GM23338 (cell line): ENCODE measurements at regions not wholly inside any gene's neighbourhood (a gene's known extent, or its start where the extent isn't known, plus 50 kb on each side); places are given as distances from the start of the nearest gene placed in this dataset.
A peak's percentile ranks its signal among the peaks of the same experiment; 100 is the strongest.

Experiments used
- ATAC-seq: fragments of 200-7000 bp; cut with Tn5 transposase; 3 replicates; pipeline ENCODE4 v1.9.1; 2020
- DNase-seq: peaks from one replicate; pipeline ENCODE4 v3.0.0-alpha.2; 2015; ENCODE audit warnings: low spot score
- H2AFZ ChIP-seq: fragments of 200-600 bp; sonication (generic); 2 replicates; pipeline ENCODE4 v1.8.0; 2016; ENCODE audit warnings: antibody characterized with exemption, mild to moderate bottlenecking, moderate library complexity
- H3F3A ChIP-seq: fragments of 200-600 bp; sonication (generic); replicated peaks from 2 replicates; pipeline ENCODE4 v1.8.0; 2017; ENCODE audit warnings: antibody characterized with exemption, mixed run types, low read depth
- H3K27ac ChIP-seq: fragments of 200-600 bp; sonication (generic); 2 replicates; pipeline ENCODE4 v1.6.1; 2016; ENCODE audit warnings: low read depth
- H3K27me3 ChIP-seq: fragments of 200-600 bp; sonication (generic); 2 replicates; pipeline ENCODE4 v1.8.0; 2016; ENCODE audit warnings: mild to moderate bottlenecking, mixed run types, moderate library complexity; ENCODE audit not compliant: insufficient read depth
- H3K36me3 ChIP-seq: fragments of 200-600 bp; sonication (generic); 2 replicates; pipeline ENCODE4 v1.8.0; 2016; ENCODE audit warnings: mild to moderate bottlenecking; ENCODE audit not compliant: insufficient read depth
- H3K4me1 ChIP-seq: fragments of 200-600 bp; sonication (generic); 2 replicates; pipeline ENCODE4 v1.8.0; 2016; ENCODE audit warnings: mild to moderate bottlenecking, moderate library complexity; ENCODE audit not compliant: insufficient read depth
- H3K4me2 ChIP-seq: fragments of 200-600 bp; sonication (generic); 2 replicates; pipeline ENCODE4 v1.7.1; 2017; ENCODE audit warnings: mixed run types
- H3K4me3 ChIP-seq: fragments of 200-600 bp; sonication (generic); 2 replicates; pipeline ENCODE4 v1.6.1; 2016; ENCODE audit warnings: mixed run types
- H3K79me2 ChIP-seq: fragments of 200-600 bp; sonication (generic); replicated peaks from 2 replicates; pipeline ENCODE4 v1.8.0; 2017; ENCODE audit warnings: mild to moderate bottlenecking; ENCODE audit not compliant: insufficient read depth
- H3K9me2 ChIP-seq: fragments of 200-600 bp; sonication (generic); 2 replicates; pipeline ENCODE4 v1.8.0; 2017; ENCODE audit not compliant: insufficient read depth
- H4K20me1 ChIP-seq: fragments of 200-600 bp; sonication (generic); replicated peaks from 2 replicates; pipeline ENCODE4 v1.8.0; 2017; ENCODE audit warnings: mild to moderate bottlenecking; ENCODE audit not compliant: insufficient read depth
- H3K27ac Mint-ChIP-seq: 2 replicates; pipeline ENCODE4 v1.8.0; 2020; ENCODE audit warnings: inconsistent platforms, mild to moderate bottlenecking, moderate library complexity, mixed read lengths
- H3K27me3 Mint-ChIP-seq: 3 replicates; pipeline ENCODE4 v1.8.0; 2022; ENCODE audit warnings: low read depth, mild to moderate bottlenecking, moderate library complexity, mixed read lengths, inconsistent platforms; ENCODE audit not compliant: insufficient read depth, poor library complexity
- H3K36me3 Mint-ChIP-seq: 3 replicates; pipeline ENCODE4 v1.8.0; 2021; ENCODE audit warnings: low read depth, mild to moderate bottlenecking, inconsistent platforms, moderate library complexity, mixed read lengths
- H3K4me1 Mint-ChIP-seq: 3 replicates; pipeline ENCODE4 v1.8.0; 2020; ENCODE audit warnings: mild to moderate bottlenecking, inconsistent platforms, mixed read lengths
- H3K4me3 Mint-ChIP-seq: 3 replicates; pipeline ENCODE4 v1.8.0; 2021; ENCODE audit warnings: moderate library complexity, mild to moderate bottlenecking, inconsistent platforms, mixed read lengths
- H3K9me3 Mint-ChIP-seq: 3 replicates; pipeline ENCODE4 v1.8.0; 2020; ENCODE audit warnings: moderate library complexity, mild to moderate bottlenecking, inconsistent platforms, mixed read lengths
- CREB1 ChIP-seq: fragments of 250-450 bp; sonication (Bioruptor Pico); IDR thresholded peaks from 2 replicates; pipeline ENCODE4 v1.5.0; 2020; ENCODE audit warnings: low read depth, mild to moderate bottlenecking, moderate library complexity
- ETS1 ChIP-seq: IDR thresholded peaks from 2 replicates; pipeline ENCODE4 v1.6.1; 2016; ENCODE audit warnings: antibody characterized with exemption
- EZH2 ChIP-seq: fragments of 200-600 bp; sonication (generic); IDR thresholded peaks from one replicate; pipeline ENCODE4 v1.8.0; 2017; ENCODE audit warnings: antibody characterized with exemption, mild to moderate bottlenecking, low read depth; ENCODE audit not compliant: unreplicated experiment
- EZH2phosphoT487 ChIP-seq: fragments of 200-600 bp; sonication (generic); IDR thresholded peaks from one replicate; pipeline ENCODE4 v1.8.1; 2018; ENCODE audit warnings: antibody characterized with exemption; ENCODE audit not compliant: unreplicated experiment
- NANOG ChIP-seq: IDR thresholded peaks from 2 replicates; pipeline ENCODE4 v1.6.1; 2016; ENCODE audit warnings: antibody characterized with exemption, borderline replicate concordance
- REST ChIP-seq: IDR thresholded peaks from one replicate; pipeline ENCODE4 v1.6.1; 2018; ENCODE audit warnings: antibody characterized with exemption; ENCODE audit not compliant: unreplicated experiment
- STAT1 ChIP-seq: IDR thresholded peaks from one replicate; pipeline ENCODE4 v1.6.1; 2016; ENCODE audit warnings: antibody characterized with exemption; ENCODE audit not compliant: unreplicated experiment
- ZNF331 ChIP-seq: fragments of 250-450 bp; sonication (Bioruptor Pico); IDR thresholded peaks from 2 replicates; pipeline ENCODE4 v1.5.0; 2020; ENCODE audit warnings: low read depth, mild to moderate bottlenecking, moderate library complexity
- TF ChIP-seq, protein P1 (sequence below): fragments of 250-450 bp; sonication (Bioruptor Pico); IDR thresholded peaks from 2 replicates; pipeline ENCODE4 v1.5.0; 2020; ENCODE audit warnings: mild to moderate bottlenecking, moderate library complexity

DNA sequence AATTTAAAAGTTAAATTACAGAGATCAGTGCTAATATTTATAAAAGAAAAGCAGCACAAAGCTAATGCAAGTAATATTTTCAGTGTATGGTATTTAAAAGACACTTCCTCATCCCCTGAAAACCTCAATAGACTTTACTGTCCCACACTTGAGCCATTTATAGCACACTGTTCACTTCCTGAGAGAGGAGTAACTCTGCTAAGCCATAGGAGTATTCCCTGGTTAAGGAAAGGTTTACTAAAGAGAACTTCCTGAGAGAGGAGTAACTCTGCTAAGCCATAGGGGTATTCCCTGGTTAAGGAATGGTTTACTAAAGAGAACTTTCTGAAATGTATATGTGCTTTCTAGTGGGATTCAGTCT is 159.4 kb downstream of the NHLRC3 start:
- Mint-ChIP-seq H3K9me3 (no peaks in the 10 kb centered on the region), H3K4me3 (no peak overlapping the region), H3K27ac (no peak overlapping the region), H3K36me3 (no peaks in the 10 kb centered on the region), H3K4me1 (peaks cover 8% of the 10 kb centered on the region; the same call in 2 of the 3 replicates), H3K27me3 (no peaks in the 10 kb centered on the region)
- no peaks in the 10 kb centered on the region for H3K36me3 ChIP-seq
- H3K4me2 ChIP-seq: no peak overlapping the region
- ATAC-seq: no peak
- no peaks in the 10 kb centered on the region for H3K79me2 ChIP-seq
- H3F3A ChIP-seq: no peaks in the 10 kb centered on the region
- DNase-seq: no peak
- no peaks in the 10 kb centered on the region for H3K4me1 ChIP-seq
- H3K27ac ChIP-seq: no peak overlapping the region
- no peaks in the 10 kb centered on the region for H4K20me1 ChIP-seq
- H3K27me3 ChIP-seq: no peaks in the 10 kb centered on the region
- TF ChIP-seq ZNF331 (CRISPR knock-in tag) (no peak), EZH2phosphoT487 (no peak), EZH2 (no peak)
- TF ChIP-seq, protein P1, sequence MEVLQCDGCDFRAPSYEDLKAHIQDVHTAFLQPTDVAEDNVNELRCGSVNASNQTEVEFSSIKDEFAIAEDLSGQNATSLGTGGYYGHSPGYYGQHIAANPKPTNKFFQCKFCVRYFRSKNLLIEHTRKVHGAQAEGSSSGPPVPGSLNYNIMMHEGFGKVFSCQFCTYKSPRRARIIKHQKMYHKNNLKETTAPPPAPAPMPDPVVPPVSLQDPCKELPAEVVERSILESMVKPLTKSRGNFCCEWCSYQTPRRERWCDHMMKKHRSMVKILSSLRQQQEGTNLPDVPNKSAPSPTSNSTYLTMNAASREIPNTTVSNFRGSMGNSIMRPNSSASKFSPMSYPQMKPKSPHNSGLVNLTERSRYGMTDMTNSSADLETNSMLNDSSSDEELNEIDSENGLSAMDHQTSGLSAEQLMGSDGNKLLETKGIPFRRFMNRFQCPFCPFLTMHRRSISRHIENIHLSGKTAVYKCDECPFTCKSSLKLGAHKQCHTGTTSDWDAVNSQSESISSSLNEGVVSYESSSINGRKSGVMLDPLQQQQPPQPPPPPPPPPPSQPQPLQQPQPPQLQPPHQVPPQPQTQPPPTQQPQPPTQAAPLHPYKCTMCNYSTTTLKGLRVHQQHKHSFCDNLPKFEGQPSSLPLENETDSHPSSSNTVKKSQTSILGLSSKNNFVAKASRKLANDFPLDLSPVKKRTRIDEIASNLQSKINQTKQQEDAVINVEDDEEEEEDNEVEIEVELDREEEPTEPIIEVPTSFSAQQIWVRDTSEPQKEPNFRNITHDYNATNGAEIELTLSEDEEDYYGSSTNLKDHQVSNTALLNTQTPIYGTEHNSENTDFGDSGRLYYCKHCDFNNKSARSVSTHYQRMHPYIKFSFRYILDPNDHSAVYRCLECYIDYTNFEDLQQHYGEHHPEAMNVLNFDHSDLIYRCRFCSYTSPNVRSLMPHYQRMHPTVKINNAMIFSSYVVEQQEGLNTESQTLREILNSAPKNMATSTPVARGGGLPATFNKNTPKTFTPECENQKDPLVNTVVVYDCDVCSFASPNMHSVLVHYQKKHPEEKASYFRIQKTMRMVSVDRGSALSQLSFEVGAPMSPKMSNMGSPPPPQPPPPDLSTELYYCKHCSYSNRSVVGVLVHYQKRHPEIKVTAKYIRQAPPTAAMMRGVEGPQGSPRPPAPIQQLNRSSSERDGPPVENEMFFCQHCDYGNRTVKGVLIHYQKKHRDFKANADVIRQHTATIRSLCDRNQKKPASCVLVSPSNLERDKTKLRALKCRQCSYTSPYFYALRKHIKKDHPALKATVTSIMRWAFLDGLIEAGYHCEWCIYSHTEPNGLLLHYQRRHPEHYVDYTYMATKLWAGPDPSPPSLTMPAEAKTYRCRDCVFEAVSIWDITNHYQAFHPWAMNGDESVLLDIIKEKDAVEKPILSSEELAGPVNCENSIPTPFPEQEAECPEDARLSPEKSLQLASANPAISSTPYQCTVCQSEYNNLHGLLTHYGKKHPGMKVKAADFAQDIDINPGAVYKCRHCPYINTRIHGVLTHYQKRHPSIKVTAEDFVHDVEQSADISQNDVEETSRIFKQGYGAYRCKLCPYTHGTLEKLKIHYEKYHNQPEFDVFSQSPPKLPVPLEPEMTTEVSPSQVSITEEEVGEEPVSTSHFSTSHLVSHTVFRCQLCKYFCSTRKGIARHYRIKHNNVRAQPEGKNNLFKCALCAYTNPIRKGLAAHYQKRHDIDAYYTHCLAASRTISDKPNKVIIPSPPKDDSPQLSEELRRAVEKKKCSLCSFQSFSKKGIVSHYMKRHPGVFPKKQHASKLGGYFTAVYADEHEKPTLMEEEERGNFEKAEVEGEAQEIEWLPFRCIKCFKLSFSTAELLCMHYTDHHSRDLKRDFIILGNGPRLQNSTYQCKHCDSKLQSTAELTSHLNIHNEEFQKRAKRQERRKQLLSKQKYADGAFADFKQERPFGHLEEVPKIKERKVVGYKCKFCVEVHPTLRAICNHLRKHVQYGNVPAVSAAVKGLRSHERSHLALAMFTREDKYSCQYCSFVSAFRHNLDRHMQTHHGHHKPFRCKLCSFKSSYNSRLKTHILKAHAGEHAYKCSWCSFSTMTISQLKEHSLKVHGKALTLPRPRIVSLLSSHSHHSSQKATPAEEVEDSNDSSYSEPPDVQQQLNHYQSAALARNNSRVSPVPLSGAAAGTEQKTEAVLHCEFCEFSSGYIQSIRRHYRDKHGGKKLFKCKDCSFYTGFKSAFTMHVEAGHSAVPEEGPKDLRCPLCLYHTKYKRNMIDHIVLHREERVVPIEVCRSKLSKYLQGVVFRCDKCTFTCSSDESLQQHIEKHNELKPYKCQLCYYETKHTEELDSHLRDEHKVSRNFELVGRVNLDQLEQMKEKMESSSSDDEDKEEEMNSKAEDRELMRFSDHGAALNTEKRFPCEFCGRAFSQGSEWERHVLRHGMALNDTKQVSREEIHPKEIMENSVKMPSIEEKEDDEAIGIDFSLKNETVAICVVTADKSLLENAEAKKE (CRISPR knock-in tag): no peak
- H3K9me2 ChIP-seq: no peaks in the 10 kb centered on the region
- no peak overlapping the region for H3K4me3 ChIP-seq
- H2AFZ ChIP-seq: no peak overlapping the region

- H3K27ac Mint-ChIP-seq: no peak overlapping the region
- DNase-seq (no peak), ATAC-seq (no peak)
- H3K4me3 Mint-ChIP-seq: no peak overlapping the region
- Histone ChIP-seq H3F3A (no peaks in the 10 kb centered on the region), H4K20me1 (no peaks in the 10 kb centered on the region), H3K27ac (no peak overlapping the region), H3K4me1 (no peaks in the 10 kb centered on the region), H3K9me2 (no peaks in the 10 kb centered on the region), H3K79me2 (no peaks in the 10 kb centered on the region), H3K27me3 (no peaks in the 10 kb centered on the region), H3K4me3 (no peak overlapping the region), H3K4me2 (no peak overlapping the region), H2AFZ (peak overlapping the region; percentile 59; the same call in 1 of the 2 replicates), H3K36me3 (no peaks in the 10 kb centered on the region)
- no peaks in the 10 kb centered on the region for H3K27me3 Mint-ChIP-seq
- H3K36me3 Mint-ChIP-seq: no peaks in the 10 kb centered on the region
- peaks cover 8% of the 10 kb centered on the region; the same call in 2 of the 3 replicates for H3K4me1 Mint-ChIP-seq
- H3K9me3 Mint-ChIP-seq: no peaks in the 10 kb centered on the region
- TF ChIP-seq REST: no peak
- no peak for TF ChIP-seq ETS1
- no peak for TF ChIP-seq ZNF331 (CRISPR knock-in tag)
- TF ChIP-seq STAT1: no peak
- no peak for TF ChIP-seq CREB1
- TF ChIP-seq EZH2phosphoT487: no peak
- TF ChIP-seq EZH2: no peak
- no peak for TF ChIP-seq NANOG
Measured at GRCh38 chr13:39200249-39200910, 162.1 kb downstream of the NHLRC3 start.
